LoVo (cell line): ENCODE measurements at regions not wholly inside any gene's neighbourhood (a gene's known extent, or its start where the extent isn't known, plus 50 kb on each side); places are given as distances from the start of the nearest gene placed in this dataset.

ENCODE experiments used
- DNase-seq: peaks from one replicate; pipeline ENCODE4 v3.0.0-alpha.2; 2016; ENCODE audit warnings: low spot score

DNA sequence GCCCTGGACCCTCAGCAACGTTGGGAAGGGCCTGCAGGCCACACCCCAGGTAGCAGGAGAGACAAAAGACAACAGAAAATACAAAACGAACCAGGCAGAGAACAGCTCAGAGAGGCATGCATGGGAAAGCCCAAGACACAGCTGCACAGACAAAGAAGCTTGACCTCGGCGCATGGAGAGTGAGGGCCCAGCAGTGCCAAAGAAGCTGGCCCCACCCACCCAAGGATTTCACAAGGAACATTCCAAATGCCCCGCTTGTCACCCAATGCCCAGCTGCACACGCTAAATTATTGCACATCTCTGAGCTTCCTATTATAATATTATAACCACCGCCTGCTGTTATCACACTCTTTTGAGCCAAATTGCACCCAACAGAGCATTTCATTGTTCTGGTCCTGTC is 147.7 kb upstream of the TBL1X start:
- no peak for DNase-seq

DNA sequence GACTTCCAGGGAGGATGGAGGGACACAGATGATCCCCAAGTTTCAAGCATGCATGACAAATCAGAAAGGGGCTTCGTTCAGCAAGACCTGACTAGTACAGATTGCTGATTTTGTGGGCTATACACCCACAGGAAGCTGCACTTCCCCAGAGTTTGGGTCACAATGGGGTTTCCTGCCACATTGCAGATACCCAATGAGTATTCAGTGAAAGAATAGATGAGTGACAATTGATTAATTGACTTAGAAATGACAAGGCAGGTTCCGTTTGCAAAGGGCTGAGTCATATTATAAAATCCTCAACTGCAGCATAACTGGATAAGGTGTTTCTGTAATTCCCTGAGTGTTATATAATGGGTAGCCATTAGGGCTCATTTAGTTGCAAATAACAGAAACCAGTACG is 146.6 kb upstream of the TBL1X start:
- DNase-seq = no peak

DNA sequence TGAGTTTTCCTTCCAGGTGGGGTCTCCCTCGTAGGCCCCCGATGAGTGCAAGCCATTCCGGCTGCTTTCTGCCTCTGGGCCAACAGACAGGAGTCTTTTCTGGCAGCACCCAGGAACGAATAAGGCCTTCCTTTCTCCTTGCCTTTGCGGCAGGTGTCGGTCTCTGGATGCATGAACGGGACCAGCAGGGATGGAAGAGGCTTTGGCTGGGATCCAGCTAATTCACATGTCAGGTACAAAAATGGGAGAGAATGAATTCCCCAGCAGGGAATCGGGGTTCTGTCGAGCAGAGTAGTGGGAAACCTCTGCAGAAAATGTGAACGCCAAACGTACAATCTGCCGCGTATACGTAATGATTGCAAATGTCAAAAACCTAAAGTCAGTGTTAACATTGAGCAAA is 146.1 kb upstream of the TBL1X start:
- no peak for DNase-seq

DNA sequence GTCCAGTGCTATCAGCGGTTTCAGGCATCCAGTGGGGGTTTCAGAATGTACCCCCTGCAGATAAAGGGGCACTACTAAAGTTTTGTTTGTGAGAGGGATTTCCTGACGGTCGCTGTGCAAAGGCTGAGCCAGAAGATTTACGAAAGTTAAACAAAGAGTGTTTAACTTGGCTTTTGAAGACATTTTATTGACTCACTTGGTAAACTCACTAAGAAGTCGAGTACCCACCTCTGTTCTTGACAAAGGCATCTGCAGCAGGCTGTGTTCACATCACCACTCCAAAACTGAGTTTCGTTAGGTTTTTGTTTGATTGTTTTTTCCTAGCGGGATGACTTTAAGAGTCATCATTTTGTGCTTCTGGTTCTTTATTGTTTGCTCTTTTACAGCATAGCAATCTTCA is 143.9 kb upstream of the TBL1X start:
- DNase-seq = no peak

DNA sequence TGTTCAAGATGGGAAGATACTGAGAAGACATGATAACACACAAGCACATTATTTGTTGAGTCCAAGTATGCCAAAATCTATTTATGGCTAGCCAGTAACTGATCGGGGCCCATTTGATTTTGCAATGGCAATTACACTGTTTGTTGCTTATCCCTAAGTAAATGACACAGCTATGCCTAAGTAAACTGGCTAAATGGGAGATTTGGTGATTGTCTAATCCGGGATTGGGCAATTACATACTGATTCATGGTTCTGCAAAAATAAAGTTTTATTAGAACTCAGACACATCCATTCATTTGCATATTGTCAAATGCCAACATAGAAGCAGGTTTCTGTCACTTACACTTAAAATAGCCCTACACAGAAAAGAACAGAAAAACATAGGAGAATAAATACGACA is 140.2 kb upstream of the TBL1X start:
- DNase-seq = no peak

DNA sequence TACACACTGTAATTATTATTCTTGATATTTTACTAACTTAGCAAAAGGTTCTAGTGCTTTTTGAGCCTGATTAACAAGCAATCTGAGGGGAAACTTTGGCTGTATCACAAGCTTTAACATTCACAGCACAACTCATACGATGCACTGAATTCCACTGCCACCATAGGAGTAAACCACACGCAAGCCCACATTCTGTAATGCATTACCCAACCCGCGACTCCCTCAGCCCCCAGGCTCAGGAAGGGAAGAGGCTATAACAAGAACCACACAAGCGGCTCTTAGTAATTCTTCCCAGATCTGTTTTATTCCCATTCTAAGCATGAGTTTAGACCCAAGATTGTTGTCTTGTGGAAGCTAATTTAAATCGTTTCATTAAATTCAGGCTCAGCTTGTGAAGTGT is 138.5 kb upstream of the TBL1X start:
- no peak for DNase-seq

DNA sequence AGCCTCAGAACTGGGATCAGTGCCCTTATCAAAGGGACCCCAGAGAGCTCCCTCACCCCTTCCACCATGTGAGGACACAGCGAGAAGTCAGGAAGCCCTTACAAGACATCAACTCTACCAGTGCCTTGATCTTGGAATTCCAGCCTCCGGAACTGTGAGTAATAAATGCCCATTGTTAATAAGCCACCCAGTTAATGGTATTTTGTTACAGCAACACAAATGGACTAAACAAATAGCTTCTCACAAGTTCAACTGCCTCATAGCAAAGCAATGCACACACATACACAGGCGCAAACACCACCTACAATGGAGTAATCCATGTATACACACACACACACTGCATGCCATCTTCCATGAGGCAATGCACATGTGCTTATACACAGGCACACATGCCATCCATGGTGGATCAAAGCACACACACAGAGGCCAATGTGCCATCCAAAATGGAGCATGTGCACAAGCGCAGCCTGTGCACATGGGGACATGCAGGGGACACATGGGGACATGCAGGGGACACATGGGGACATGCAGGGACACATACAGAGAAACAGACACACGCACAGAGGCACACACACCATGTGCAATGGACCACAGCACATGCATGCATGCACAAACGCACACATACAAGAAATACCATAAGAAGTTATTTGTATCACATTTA is 137.6 kb upstream of the TBL1X start:
- DNase-seq = no peak

DNA sequence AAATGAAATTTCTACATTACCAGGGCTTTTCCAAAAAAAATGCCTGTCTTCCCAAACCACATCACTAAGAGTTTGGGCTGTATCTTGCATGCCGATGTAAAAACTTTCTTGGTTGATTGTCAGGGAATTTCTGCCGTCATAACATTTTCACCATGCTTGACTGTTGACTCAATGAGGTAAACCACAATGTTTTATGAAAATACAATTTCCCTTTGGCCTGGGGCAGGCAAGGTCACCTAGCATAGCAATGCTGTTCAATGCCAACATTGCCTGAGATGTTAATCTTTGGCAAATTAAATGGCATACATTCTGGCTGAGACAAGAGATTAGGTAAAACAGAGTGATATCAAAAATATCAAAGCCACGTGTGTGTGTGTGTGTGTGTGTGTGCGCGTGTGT is 137.1 kb upstream of the TBL1X start:
- DNase-seq = no peak

DNA sequence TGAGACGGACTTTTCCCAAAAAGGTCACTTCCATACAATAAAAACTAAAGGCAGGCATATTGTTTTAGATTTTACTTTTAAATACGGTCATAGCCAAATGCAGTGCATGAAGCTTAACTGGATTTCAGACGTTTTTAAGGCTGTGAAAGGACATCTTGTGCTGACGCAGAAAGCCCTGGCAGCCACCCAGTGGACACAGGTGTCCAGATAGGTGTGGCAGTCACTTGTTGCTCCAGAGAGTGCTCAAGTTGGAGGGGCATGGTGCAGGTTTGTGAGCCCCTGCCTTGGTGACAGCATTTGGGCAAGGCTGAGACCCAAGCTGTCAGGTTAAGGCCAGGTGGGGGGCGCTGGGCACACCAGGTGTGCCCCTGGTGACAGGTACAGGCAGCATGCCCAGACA is 135.8 kb upstream of the TBL1X start:
- no peak for DNase-seq

DNA sequence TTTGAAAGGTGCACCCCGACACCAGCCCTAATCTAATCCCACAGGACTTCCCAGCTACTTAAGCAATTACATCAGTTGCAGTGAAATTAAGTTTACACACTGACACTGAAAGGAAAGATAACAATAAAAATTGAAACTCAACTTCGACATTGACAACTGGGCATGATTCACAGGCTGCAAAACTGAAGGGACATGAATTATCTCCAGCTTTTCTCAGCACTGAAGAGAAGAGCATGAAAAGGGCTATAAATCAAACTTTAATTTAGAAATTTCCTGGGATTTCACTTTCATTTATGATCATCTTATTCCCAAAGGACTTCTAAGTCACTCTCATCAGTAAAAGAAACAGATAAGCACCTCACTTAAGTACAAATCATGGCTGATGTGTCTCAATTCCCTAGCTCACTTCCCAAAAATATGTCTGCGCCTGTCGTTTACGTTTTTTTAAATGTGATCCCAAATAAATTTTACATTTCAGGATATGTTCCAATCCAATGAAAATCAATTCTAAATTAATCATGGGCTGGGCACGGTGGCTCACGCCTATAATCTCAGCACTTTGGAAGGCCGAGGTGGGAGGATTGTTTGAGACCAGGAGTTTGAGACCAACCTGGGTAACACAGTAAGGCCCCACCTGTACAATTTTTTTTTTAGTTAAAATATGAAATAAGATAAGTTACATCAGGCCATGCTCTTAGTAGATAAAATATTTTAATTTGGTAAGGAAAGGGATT is 134.4 kb upstream of the TBL1X start:
- no peak for DNase-seq

DNA sequence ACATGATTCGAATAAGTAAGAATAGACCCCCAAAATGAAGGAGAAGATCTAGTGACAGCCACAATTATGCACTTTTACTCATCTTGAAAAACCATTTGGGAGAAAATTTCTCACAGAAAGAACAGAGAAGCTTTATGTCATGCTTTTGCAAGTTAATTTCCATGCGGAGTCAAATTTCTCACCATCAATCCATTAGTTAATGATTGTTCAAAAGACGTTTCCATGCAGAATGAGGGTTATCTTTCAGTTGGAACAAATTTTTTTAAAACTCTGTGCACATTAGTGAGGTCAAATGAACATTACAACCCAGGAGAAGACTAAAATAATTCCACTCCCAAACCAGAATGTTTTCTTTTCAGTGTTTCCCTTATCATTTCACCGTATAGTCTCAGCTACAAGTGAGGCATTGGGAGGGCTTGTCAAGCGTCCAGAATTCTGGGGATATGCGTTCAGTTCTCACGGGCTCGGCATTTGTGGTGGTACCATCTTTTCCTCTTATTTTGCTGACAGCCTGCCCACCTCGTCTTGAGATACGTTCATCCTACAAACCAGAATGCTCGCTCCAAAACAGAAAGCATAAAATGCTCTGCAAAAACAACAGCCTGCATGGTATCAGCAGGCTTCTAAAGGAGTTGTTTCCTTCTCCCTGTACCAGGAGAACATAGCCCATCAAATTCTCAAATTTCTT is 130.8 kb upstream of the TBL1X start:
- no peak for DNase-seq

DNA sequence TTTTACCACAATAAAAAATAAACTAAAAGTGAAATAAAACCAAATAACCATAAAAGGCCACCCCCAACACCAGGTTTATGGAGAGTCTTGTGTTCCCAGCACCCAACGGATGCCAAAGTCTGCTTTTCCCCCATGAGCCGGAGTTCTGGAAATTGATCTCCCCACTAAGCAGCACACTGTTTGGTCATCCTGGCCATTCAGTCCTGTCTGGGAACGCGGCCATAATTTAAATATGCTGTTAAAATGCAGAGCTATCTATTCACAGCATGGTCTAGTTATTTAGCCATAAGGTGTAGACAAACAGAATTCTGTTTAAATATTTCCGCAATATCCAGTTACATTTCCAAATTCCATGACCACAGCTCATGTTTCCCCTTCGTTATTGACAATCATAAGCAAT is 129.6 kb upstream of the TBL1X start:
- no peak for DNase-seq

DNA sequence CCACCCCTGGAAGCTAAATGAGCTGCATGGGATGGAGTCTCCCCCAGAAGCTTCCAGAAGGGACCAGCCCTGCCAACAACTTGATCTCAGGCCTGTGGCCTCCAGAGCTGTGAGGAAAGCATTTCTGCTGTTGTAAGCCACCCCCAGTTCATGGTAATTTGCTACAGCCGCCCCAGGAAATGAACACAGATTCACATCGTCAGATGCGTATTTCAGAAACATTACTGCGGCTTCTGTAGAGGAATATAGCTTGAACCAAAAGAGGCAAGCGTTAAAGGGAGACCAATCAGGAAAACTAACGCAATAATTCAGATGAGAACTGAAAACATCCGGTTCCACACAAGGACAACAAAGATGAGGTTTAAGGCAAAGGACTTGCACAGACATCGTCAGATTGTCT is 128.4 kb upstream of the TBL1X start:
- no peak for DNase-seq

DNA sequence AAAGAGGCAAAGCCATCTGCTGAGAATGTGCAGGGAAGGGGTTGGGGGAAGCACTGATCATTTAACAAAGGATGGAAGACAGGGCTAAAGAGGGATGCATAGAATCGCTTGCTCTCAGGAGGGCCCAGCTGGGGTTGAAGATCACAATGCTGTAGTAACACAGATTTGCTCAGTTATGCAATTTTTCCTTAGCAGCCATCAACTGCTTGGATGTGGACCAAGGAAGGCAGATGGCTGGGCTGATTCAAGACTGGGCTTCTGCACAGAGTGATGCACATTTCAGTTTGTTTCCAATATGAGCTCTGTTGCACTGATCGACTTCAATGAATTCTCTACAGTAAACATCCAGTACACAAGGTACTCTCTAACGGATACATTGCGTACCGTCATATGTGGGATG is 127.8 kb upstream of the TBL1X start:
- DNase-seq = no peak

DNA sequence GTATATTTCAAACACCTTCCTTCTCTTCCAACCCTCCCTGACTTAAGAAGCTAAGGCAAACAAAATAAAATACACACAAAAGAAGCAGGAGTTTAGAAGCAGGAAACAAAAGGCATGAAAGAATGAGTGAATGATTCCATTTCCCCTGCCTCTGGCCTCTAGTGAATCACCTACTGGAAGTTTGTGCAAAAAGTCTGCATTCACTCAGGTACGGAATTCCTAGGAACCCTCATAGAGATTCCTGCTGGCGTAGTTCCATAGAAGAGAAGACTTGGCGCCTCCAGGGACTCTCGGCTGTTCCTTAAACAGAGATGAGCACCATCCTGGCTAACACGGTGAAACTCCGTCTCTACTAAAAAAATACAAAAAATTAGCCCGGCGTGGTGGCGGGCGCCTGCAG is 125.9 kb upstream of the TBL1X start:
- no peak for DNase-seq

DNA sequence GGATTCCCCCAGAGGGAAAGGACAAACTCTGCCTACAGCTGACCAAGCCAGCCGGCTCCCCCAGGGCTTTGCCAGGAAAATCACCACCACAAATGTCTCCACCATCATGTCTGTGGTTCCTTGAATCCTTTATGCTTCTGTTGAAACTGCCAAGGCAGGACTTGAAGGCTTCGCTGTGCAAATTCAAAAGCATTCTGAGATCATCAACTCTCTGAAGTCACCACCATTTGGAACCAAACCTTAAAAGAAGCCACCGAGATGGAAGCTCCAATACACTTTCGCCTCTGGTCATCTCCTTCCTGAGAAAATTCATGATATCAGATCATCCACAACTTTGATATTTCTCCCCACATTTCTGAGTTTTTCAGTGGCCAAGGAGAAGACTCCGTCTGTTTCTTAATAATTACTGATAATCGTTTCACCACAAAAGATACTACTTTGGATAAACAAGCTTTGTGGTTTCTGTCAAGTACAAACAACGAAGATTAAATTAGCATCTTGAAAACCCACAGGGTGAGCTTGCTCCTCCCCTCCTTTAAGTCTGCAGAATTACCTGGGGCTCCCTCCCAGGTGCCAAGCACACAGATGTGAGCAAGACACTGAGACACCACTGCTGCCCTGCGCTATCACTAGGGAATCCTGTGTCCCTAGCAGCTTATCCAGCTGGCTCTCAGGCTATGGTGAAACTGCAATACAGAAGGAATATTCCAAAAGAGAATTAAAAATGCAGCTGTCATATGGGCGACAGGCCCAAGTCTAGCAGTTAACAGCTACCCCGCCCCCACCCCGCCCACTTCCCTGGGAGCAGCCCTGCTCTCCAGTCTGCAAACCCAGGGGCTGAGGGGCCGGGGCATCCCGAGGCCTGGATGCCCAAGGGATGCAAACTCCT is 125.0 kb upstream of the TBL1X start:
- no peak for DNase-seq

DNA sequence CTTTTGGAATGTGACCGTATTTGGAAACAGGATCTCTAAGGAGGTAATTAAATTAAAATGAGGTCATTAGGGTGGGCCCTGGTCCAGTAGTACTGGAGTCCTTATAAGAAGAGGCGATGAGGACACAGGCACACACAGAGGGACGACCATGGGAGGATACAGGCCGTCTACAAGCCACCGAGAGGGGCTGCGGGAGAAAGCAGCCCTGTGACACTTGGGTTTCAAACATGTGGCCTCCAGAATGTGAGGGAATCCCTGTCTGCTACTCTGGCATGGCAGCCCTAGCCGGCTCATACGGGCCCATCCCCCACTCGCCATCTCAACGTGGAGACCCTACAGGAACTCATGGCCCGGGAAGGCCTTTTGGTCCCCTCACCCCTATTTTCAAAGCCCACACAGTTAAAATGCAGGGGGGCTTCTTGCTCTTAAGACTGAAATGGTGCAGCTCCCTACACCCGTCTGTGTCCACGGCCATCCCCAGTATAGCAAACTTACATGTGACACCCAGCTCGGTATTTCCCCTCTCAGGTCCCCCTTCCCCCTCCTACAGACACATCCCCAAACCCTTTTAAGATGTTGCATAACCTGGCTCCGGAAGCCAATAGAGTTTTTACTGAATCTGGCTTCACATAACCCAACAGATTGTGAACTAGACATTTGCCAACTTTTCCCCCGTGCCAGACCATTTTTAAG is 124.1 kb upstream of the TBL1X start:
- DNase-seq = no peak

DNA sequence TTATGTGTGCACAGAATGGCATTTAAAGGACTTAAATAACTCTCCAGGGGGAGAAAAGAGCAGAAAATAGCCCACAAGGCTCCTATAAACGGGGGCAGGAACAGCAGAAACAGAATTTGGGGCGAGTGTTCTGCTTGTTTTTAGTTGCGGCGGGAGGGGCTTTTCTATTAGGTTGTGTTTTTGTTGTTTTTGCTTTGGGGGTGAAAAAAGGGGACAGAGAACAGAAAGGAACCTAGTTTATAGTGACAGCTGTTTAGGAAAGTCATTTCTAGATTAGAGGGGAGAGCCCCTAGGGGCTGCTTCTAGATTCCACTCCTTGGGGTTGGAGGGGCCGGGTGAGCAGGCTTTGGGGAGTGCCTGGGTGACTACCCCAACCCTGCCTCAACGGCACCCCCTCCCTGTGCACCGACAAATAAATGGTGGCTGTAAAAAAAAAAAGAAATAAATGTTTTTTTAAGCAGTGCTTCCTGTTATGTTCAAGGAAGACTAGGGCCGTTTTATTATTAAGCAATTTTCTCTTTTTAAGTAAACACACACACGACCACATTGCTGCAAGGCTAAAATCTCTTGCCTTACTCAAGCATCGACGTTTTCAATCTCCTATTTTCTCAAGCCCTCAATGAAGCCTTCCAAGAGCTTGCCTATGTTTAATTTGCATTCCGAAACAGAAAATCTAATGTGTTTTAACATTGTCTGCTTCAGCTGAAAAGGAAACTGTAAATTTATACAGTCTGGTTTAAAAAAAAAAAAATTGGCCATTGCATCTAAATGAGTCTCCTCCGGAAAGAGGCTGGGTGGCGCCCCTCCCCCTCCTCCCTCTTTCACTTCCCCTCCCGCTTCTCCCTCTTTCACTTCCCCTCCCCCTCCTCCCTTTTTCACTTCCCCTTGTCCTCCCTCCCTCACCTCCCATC is 123.3 kb upstream of the TBL1X start:
- DNase-seq = peak; percentile 3

DNA sequence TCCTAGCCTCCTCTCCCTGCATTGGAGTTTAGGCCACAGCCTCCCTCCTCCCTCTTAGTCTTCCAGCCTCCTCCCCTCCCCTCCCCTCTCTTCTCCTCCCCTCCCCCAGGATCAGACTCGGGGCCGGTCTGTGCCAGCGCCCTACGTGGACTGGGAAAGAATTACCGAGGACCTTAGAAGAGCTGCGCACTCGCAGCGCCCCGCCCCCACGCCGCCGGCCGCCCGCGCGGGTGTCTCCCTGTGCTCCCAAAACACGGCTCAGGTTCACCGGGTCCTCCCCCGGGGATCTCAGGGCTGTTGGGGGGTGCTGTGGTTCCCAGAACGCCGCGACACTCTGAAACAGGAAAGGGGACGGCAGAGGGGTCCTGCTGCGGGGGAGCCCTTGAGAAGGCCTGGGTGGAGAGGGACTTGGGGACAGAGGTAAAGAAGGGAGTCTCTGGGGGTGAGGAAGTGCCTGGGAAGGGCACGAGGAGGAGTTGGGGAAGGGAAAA is 122.3 kb upstream of the TBL1X start:
- DNase-seq = peak; percentile 58

DNA sequence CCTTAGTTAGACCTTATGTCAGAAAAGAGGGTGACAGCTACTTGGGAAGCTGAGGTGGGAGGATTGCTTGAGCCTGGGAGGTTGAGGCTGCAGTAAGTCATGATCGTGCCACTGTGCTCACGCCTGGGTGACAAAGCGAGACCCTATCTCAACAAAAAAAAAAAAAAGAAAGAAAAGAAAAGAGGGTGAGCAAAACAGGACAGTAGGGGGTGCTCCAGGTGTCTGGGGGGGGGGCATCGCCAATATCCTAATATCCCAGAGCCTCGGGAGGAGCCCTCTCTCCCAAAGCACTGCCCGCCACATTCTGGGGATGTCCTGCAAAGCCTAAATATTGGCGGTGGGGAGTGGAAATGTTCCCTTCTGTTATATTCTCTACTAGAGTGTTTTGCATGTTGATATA is 120.9 kb upstream of the TBL1X start:
- DNase-seq = no peak

DNA sequence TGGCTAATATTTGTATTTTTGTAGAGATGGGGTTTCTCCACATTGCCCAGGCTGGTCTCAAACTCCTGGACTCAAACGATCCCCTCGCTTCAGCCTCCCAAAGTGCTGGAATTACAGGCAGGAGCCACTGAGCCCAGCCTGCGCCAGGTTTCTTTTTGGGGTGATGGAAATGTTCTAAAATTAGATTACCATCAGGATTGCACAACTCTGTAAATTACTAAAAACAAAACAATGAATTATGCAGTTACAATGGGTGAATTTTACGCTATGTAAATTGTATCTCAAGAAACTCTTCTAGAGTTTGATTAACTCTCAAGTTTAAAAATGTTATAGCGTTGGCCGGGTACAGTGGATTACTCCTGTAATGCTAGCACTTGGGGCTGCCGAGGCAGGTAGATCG is 118.9 kb upstream of the TBL1X start:
- DNase-seq = no peak
